Colonic mucosa (tissue), 4 donors: ENCODE measurements at regions not wholly inside any gene's neighbourhood (a gene's known extent, or its start where the extent isn't known, plus 50 kb on each side); places are given as distances from the start of the nearest gene placed in this dataset.

Experiments used
- DNase-seq: peaks from one replicate; pipeline ENCODE4 v3.0.0-alpha.2; 2020
- H3K27ac ChIP-seq: fragments of 200-600 bp; one replicate; pipeline ENCODE4 v1.8.0; 2021
- H3K27me3 ChIP-seq: fragments of 200-600 bp; one replicate; pipeline ENCODE4 v1.8.0; 2021
- H3K36me3 ChIP-seq: fragments of 200-600 bp; one replicate; pipeline ENCODE4 v1.8.0; 2021
- H3K4me1 ChIP-seq: fragments of 200-600 bp; one replicate; pipeline ENCODE4 v1.8.0; 2021; ENCODE audit warnings: mild to moderate bottlenecking
- H3K4me3 ChIP-seq: fragments of 200-600 bp; one replicate; pipeline ENCODE4 v1.8.0; 2021
- H3K9ac ChIP-seq, 2 donors: one replicate each; pipeline ENCODE4 v1.7.0; 2013; ENCODE audit warnings: control low read depth in 2 of 2, low read depth in 2 of 2, low read length in 2 of 2
- H3K9me3 ChIP-seq: fragments of 200-600 bp; one replicate; pipeline ENCODE4 v1.8.0; 2021
- CTCF ChIP-seq: fragments of 200-600 bp; IDR thresholded peaks from one replicate; pipeline ENCODE4 v1.8.0; 2022; ENCODE audit warnings: antibody characterized with exemption, mild to moderate bottlenecking
- intact Hi-C: fragments of 100-400 bp; cut with DNase I; formaldehyde crosslinking; loops from one replicate; pipeline ENCODE4 v1.14.1; 2022
- donor health status: healthy.
- donor health status: DM: no; HTN: no; CAD: no.
- donor health status: DM: no; HTN: no; CAD: no.

GRCh38 chr10:10576937-10577336 is 440.7 kb upstream of the CELF2 start:
- Histone ChIP-seq H3K4me1 (no peaks in the 10 kb centered on the region), H3K27me3 (no peaks in the 10 kb centered on the region), H3K36me3 (no peaks in the 10 kb centered on the region), H3K9me3 (no peaks in the 10 kb centered on the region), H3K4me3 (no peak overlapping the region), H3K27ac (no peak overlapping the region), H3K9ac (no peak overlapping the region)
- no peak for TF ChIP-seq CTCF
- DNase-seq = no peak
- intact Hi-C loops = no loop called here

- H3K9ac ChIP-seq = no peak overlapping the region
- H3K36me3 ChIP-seq = no peaks in the 10 kb centered on the region
- no peaks in the 10 kb centered on the region for H3K9me3 ChIP-seq
- no peak overlapping the region for H3K4me3 ChIP-seq
- intact Hi-C loops = no loop called here
- no peaks in the 10 kb centered on the region for H3K27me3 ChIP-seq
- no peak for DNase-seq
- no peak for TF ChIP-seq CTCF
- H3K4me1 ChIP-seq = no peaks in the 10 kb centered on the region
- H3K27ac ChIP-seq = no peak overlapping the region
Observed at GRCh38 chr10:10579709-10580108, 438.0 kb upstream of the CELF2 start.

GRCh38 chr10:10584161-10584560 is 433.5 kb upstream of the CELF2 start:
- Histone ChIP-seq H3K4me3 (no peak overlapping the region), H3K9ac (no peak overlapping the region), H3K27ac (no peak overlapping the region), H3K27me3 (no peaks in the 10 kb centered on the region), H3K4me1 (no peaks in the 10 kb centered on the region), H3K9me3 (no peaks in the 10 kb centered on the region), H3K36me3 (no peaks in the 10 kb centered on the region)
- TF ChIP-seq CTCF = no peak
- intact Hi-C loops = no loop called here
- no peak for DNase-seq

- Histone ChIP-seq H3K27me3 (no peaks in the 10 kb centered on the region), H3K27ac (no peak overlapping the region), H3K9me3 (no peaks in the 10 kb centered on the region), H3K36me3 (no peaks in the 10 kb centered on the region), H3K9ac (no peak overlapping the region), H3K4me1 (no peaks in the 10 kb centered on the region), H3K4me3 (no peak overlapping the region)
- no peak for TF ChIP-seq CTCF
- no peak for DNase-seq
- intact Hi-C loops = no loop called here
Observed at GRCh38 chr10:10587744-10588393, 429.8 kb upstream of the CELF2 start.

- no peak overlapping the region for H3K27ac ChIP-seq
- H3K4me1 ChIP-seq = no peaks in the 10 kb centered on the region
- intact Hi-C loops = no loop called here
- no peak for TF ChIP-seq CTCF
- no peaks in the 10 kb centered on the region for H3K27me3 ChIP-seq
- no peak for DNase-seq
- H3K36me3 ChIP-seq = no peaks in the 10 kb centered on the region
- H3K4me3 ChIP-seq = no peak overlapping the region
- no peaks in the 10 kb centered on the region for H3K9me3 ChIP-seq
- no peak overlapping the region for H3K9ac ChIP-seq
Observed at GRCh38 chr10:10589540-10590303, 427.9 kb upstream of the CELF2 start.
